ENCODE measurements at regions not wholly inside any gene's neighbourhood (a gene's known extent, or its start where the extent isn't known, plus 50 kb on each side); places are given as distances from the start of the nearest gene placed in this dataset.

DNA sequence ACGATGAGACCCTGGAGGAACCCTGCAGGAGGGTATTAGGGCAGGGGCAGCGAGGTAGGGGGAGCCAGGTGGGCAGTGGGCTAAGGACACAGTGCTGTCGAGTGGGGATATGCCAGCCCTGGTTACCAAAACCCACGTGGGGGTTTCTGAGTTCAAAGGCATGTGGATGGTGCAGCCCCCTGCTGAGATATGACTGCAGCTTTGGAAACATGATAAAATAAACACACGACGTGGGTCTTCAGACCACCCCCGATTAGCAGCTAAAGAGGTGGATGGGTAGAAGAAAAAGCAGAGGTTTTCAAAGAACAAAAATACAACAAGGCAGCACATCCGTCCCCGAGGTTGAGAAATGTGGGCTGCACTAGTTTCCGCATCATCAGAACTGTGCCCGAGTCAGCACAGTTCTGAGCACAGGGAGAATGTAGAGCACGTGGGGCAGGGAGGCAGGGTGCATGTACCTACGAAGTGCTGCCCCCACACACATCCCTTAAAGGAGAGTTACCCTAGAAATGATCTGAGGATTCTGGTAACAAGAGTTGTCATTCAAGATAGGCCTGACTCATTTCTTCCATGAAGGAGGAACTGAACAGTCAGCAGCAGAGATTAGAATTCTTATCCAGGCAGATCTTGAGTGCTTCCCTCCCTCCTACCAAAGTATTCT is 121.3 kb downstream of the RPLP1 start:
- H3K27me3 ChIP-seq: no peaks in the 10 kb centered on the region
- peak in 1 of 2 donors; percentile 20 for DNase-seq
- no peaks in the 10 kb centered on the region for H3K9me3 ChIP-seq
- intact Hi-C loops (cut with DNase I; ENCODE audit: low total_unique reads): loop anchor here (10.0 kb wide), 1 partner anchor 521 kb away; the partner anchor contains the start of gene TLE3
- no peak overlapping the region for H3K4me3 ChIP-seq
- TF ChIP-seq, protein P1, sequence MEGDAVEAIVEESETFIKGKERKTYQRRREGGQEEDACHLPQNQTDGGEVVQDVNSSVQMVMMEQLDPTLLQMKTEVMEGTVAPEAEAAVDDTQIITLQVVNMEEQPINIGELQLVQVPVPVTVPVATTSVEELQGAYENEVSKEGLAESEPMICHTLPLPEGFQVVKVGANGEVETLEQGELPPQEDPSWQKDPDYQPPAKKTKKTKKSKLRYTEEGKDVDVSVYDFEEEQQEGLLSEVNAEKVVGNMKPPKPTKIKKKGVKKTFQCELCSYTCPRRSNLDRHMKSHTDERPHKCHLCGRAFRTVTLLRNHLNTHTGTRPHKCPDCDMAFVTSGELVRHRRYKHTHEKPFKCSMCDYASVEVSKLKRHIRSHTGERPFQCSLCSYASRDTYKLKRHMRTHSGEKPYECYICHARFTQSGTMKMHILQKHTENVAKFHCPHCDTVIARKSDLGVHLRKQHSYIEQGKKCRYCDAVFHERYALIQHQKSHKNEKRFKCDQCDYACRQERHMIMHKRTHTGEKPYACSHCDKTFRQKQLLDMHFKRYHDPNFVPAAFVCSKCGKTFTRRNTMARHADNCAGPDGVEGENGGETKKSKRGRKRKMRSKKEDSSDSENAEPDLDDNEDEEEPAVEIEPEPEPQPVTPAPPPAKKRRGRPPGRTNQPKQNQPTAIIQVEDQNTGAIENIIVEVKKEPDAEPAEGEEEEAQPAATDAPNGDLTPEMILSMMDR (IDR thresholded peaks at IDR 0.05): no peak
- H3K36me3 ChIP-seq: no peaks in the 10 kb centered on the region
- H3K27ac ChIP-seq: no peak overlapping the region
- H3K4me1 ChIP-seq: peaks cover 0 to 15% (median 7%) of the 10 kb centered on the region in 4 donors

DNA sequence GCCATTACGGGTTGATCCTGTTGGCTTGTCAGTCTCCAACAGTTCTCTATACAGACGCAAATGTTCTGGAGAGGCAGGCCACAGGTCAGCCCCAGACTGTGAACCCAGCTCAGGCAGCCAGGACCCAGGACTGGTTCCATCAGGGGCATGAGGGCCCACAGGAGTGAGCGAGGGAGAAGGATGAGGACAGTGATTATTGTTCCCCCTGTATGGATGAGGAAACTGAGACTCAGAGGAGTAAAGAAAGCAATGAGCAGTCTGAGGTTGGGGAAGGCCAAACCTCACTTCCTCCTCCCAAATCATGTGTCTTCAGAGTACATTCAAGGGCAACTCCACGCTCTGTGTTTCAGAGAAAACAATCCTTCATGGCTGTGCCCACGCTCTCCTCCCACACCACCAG is 121.9 kb downstream of the RPLP1 start:
- peaks cover 0 to 17% (median 11%) of the 10 kb centered on the region in 4 donors for H3K4me1 ChIP-seq

DNA sequence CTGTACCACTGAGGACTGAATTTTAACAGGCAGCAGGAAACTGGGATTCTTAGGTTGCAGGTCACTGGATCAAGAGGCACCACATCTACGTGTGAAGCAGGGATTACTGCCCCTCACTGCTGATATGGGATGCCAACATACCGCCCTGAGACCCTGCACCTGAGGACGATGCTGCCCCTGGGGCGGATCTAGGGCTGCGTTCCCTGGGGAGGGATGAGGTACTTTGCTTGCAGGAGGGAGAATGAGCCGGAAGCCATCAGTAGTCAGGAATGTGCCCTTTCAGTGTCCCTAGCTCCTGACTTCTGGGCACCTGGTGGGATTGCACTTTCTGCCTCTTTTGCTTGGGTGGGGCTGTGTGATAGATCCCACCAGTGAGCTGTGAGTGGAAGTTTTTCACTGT is 122.8 kb downstream of the RPLP1 start:
- intact Hi-C loops (cut with DNase I; ENCODE audit: low total_unique reads): loop anchor here (10.0 kb wide), 1 partner anchor 519 kb away; the partner anchor contains the start of gene TLE3
- no peaks in the 10 kb centered on the region for H3K27me3 ChIP-seq
- TF ChIP-seq, protein P1 (IDR thresholded peaks at IDR 0.05): no peak

More for the DNA sequence above, 121.9 kb downstream of the RPLP1 start:
- Histone ChIP-seq H3K27me3 (no peaks in the 10 kb centered on the region), H3K4me3 (no peak overlapping the region), H3K9me3 (no peaks in the 10 kb centered on the region), H3K36me3 (no peaks in the 10 kb centered on the region), H3K27ac (no peak overlapping the region)
- TF ChIP-seq, protein P1 (IDR thresholded peaks at IDR 0.05): no peak
- no peak for DNase-seq
- intact Hi-C loops (cut with DNase I; ENCODE audit: low total_unique reads): loop anchor here (10.0 kb wide), 1 partner anchor 520 kb away; the partner anchor contains the start of gene TLE3

DNA sequence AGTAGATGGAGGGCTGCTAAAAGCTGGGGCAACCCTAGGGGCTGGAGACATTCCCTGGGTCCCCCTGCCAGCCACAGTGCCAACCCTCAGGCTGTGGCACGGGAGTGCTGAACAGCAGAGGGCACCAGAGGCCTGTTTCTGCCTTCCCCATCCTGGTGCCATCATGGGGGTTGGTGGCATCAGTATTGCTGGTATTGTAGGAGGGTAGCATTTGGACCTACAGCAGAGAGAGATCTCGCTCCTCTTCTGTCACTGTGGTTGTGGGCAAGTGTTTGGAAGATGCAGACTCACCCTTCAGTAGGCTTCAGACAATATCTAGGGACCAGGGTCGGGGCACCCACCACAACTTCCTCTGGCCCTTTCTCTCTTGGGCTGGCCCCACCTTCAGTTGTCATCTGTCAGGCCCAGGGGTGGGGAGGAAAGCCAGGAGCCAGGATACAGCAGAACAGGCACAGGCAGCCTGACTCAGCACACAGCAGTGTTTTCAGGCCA is 123.5 kb downstream of the RPLP1 start:
- intact Hi-C loops (cut with DNase I; ENCODE audit: low total_unique reads): loop anchor here (10.0 kb wide), 1 partner anchor 519 kb away; the partner anchor contains the start of gene TLE3
- TF ChIP-seq, protein P1 (IDR thresholded peaks at IDR 0.05): peak; percentile 82 to 87

More for the DNA sequence above, 122.8 kb downstream of the RPLP1 start:
- DNase-seq: peak in 1 of 2 donors; percentile 57
- Histone ChIP-seq H3K4me3 (no peak overlapping the region), H3K4me1 (peaks cover 0 to 22% (median 11%) of the 10 kb centered on the region in 4 donors), H3K27ac (no peak overlapping the region), H3K9me3 (no peaks in the 10 kb centered on the region), H3K36me3 (no peaks in the 10 kb centered on the region)

DNA sequence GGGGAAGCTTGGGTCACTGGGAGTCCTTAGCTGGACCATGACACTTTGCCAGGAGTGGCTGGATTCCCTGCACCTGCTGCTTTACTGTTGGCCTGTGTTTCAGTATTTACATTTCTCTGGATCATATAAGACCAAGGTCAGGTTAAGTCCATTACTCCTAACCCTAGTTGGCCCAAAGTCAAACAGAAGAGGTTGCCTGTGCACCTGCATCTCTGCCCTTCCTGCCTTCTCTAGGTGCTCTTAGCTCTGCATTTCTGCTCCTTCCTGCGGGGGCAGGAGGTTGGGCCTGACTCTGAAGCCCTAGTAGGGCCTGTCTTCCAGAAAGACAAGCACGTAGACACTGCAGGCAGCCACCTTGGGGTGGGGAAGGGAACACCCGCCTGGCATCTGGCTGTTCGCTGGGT is 124.3 kb downstream of the RPLP1 start:
- Histone ChIP-seq H3K36me3 (no peaks in the 10 kb centered on the region), H3K4me1 (peaks cover 0 to 22% (median 11%) of the 10 kb centered on the region in 4 donors), H3K9me3 (no peaks in the 10 kb centered on the region), H3K27ac (no peak overlapping the region), H3K4me3 (no peak overlapping the region), H3K27me3 (no peaks in the 10 kb centered on the region)
- TF ChIP-seq, protein P1 (IDR thresholded peaks at IDR 0.05): no peak
- no peak for DNase-seq
- intact Hi-C loops (cut with DNase I; ENCODE audit: low total_unique reads): loop anchor here (10.0 kb wide), 1 partner anchor 518 kb away; the partner anchor contains the start of gene TLE3

More for the DNA sequence above, 123.5 kb downstream of the RPLP1 start:
- Histone ChIP-seq H3K4me1 (peaks cover 0 to 22% (median 11%) of the 10 kb centered on the region in 4 donors), H3K4me3 (no peak overlapping the region), H3K27me3 (no peaks in the 10 kb centered on the region), H3K36me3 (no peaks in the 10 kb centered on the region), H3K27ac (no peak overlapping the region), H3K9me3 (no peaks in the 10 kb centered on the region)
- DNase-seq: peak; percentile 45 to 78
